OCI-LY3 (cell line): ENCODE measurements at regions not wholly inside any gene's neighbourhood (a gene's known extent, or its start where the extent isn't known, plus 50 kb on each side); places are given as distances from the start of the nearest gene placed in this dataset.

Experiments
- H2AFZ ChIP-seq: fragments of 200-600, 300-600 bp; shearing (Covaris generic); 2 replicates; pipeline ENCODE4 v1.6.0; 2014; ENCODE audit warnings: antibody characterized with exemption, low read depth, low read length
- H3K27ac ChIP-seq: fragments of 200-600, 300-600 bp; sonication (generic); 2 replicates; pipeline ENCODE4 v1.5.1; 2014; ENCODE audit warnings: mild to moderate bottlenecking, low read length, moderate library complexity, mixed read lengths
- H3K27me3 ChIP-seq: fragments of 200-600, 300-600 bp; sonication (generic); 2 replicates; pipeline ENCODE4 v1.6.1; 2014; ENCODE audit warnings: low read depth, low read length, mixed read lengths
- H3K36me3 ChIP-seq: fragments of 200-600, 300-600 bp; sonication (generic); replicated peaks from 2 replicates; pipeline ENCODE3; 2014; ENCODE audit warnings: low read depth, low read length, mixed read lengths
- H3K4me1 ChIP-seq: fragments of 300-600, 200-600 bp; sonication (generic); 2 replicates; pipeline ENCODE4 v1.6.1; 2014; ENCODE audit warnings: low read length, mixed read lengths
- H3K4me2 ChIP-seq: fragments of 200-600, 300-600 bp; sonication (generic); 2 replicates; pipeline ENCODE4 v1.6.1; 2014; ENCODE audit warnings: low read length, mixed read lengths
- H3K4me3 ChIP-seq: fragments of 300-600, 200-600 bp; sonication (generic); 2 replicates; pipeline ENCODE4 v1.5.1; 2014; ENCODE audit warnings: antibody characterized with exemption, mild to moderate bottlenecking, low read length, moderate library complexity
- H3K79me2 ChIP-seq: fragments of 300-600, 200-600 bp; shearing (Covaris generic); 2 replicates; pipeline ENCODE4 v1.6.1; 2014; ENCODE audit warnings: mild to moderate bottlenecking, low read length, mixed read lengths
- H3K9ac ChIP-seq: fragments of 300-600, 200-600 bp; shearing (Covaris generic); 2 replicates; pipeline ENCODE4 v1.6.0; 2014; ENCODE audit warnings: mild to moderate bottlenecking, low read length, moderate library complexity
- H3K9me3 ChIP-seq: fragments of 200-600, 300-600 bp; shearing (Covaris generic); 2 replicates; pipeline ENCODE4 v1.6.1; 2014; ENCODE audit warnings: low read length, mixed read lengths; ENCODE audit not compliant: insufficient read depth
- H4K20me1 ChIP-seq: fragments of 200-600, 300-600 bp; sonication (generic); 2 replicates; pipeline ENCODE4 v1.6.1; 2016; ENCODE audit warnings: low read length, mixed read lengths; ENCODE audit not compliant: insufficient read depth
- CTCF ChIP-seq: fragments of 200-600, 300-600 bp; sonication (generic); IDR thresholded peaks from 2 replicates; pipeline ENCODE4 v1.5.1; 2014; ENCODE audit warnings: antibody characterized with exemption, low read length, low read depth
- EZH2phosphoT487 ChIP-seq: fragments of 200-600 bp; shearing (Covaris generic); IDR thresholded peaks from 2 replicates; pipeline ENCODE4 v1.6.1; 2018; ENCODE audit warnings: antibody characterized with exemption, mixed run types, low read depth

- Histone ChIP-seq H3K9me3 (no peaks in the 10 kb centered on the region), H2AFZ (no peak overlapping the region), H3K36me3 (no peaks in the 10 kb centered on the region), H3K9ac (no peak overlapping the region), H3K4me2 (no peak overlapping the region), H3K27ac (no peak overlapping the region), H3K27me3 (peaks cover 12% of the 10 kb centered on the region; the same call in 1 of the 2 replicates), H3K4me1 (peaks cover 12% of the 10 kb centered on the region), H3K4me3 (no peak overlapping the region), H4K20me1 (no peaks in the 10 kb centered on the region), H3K79me2 (no peaks in the 10 kb centered on the region)
- no peak for TF ChIP-seq CTCF
- TF ChIP-seq EZH2phosphoT487, result no peak
Observed at GRCh38 chr4:15353207-15353606, 74.6 kb upstream of the C1QTNF7 start.

GRCh38 chr4:15354371-15355297, 73.2 kb upstream of the C1QTNF7 start:
- H3K27me3 ChIP-seq, result peaks cover 12% of the 10 kb centered on the region; the same call in 1 of the 2 replicates
- no peak overlapping the region for H3K4me3 ChIP-seq
- H4K20me1 ChIP-seq, result no peaks in the 10 kb centered on the region
- peaks cover 2% of the 10 kb centered on the region for H3K4me1 ChIP-seq
- no peaks in the 10 kb centered on the region for H3K79me2 ChIP-seq
- H2AFZ ChIP-seq, result no peak overlapping the region
- H3K27ac ChIP-seq, result no peak overlapping the region
- no peaks in the 10 kb centered on the region for H3K36me3 ChIP-seq
- no peak overlapping the region for H3K4me2 ChIP-seq
- H3K9me3 ChIP-seq, result no peaks in the 10 kb centered on the region
- no peak overlapping the region for H3K9ac ChIP-seq
- TF ChIP-seq EZH2phosphoT487 (no peak), CTCF (no peak)

GRCh38 chr4:15361529-15361928, 66.3 kb upstream of the C1QTNF7 start:
- Histone ChIP-seq H4K20me1 (no peaks in the 10 kb centered on the region), H3K27ac (no peak overlapping the region), H3K27me3 (no peaks in the 10 kb centered on the region), H3K79me2 (no peaks in the 10 kb centered on the region), H3K9ac (no peak overlapping the region), H2AFZ (no peak overlapping the region), H3K36me3 (no peaks in the 10 kb centered on the region), H3K4me1 (no peaks in the 10 kb centered on the region), H3K9me3 (no peaks in the 10 kb centered on the region), H3K4me3 (no peak overlapping the region), H3K4me2 (no peak overlapping the region)
- TF ChIP-seq EZH2phosphoT487 (no peak), CTCF (no peak)

- Histone ChIP-seq H3K4me2 (no peak overlapping the region), H2AFZ (no peak overlapping the region), H3K36me3 (no peaks in the 10 kb centered on the region), H3K27ac (no peak overlapping the region), H3K79me2 (no peaks in the 10 kb centered on the region), H3K4me3 (no peak overlapping the region), H3K9ac (no peak overlapping the region), H3K4me1 (no peaks in the 10 kb centered on the region), H3K9me3 (no peaks in the 10 kb centered on the region), H4K20me1 (no peaks in the 10 kb centered on the region), H3K27me3 (no peaks in the 10 kb centered on the region)
- TF ChIP-seq CTCF, result no peak
- TF ChIP-seq EZH2phosphoT487, result no peak
Observed at GRCh38 chr4:15362541-15362940, 65.3 kb upstream of the C1QTNF7 start.
